Mucosa of descending colon (tissue), 3 donors: ENCODE measurements at regions not wholly inside any gene's neighbourhood (a gene's known extent, or its start where the extent isn't known, plus 50 kb on each side); places are given as distances from the start of the nearest gene placed in this dataset.

Experiments used
- ATAC-seq: fragments of 200-7000 bp; cut with Tn5 transposase; one replicate; pipeline ENCODE4 v1.9.1; 2020; ENCODE audit warnings: mild to moderate bottlenecking, moderate library complexity
- DNase-seq, 3 donors: peaks; one replicate each; pipeline ENCODE4 v3.0.0-alpha.2; 2020
- H3K36me3 ChIP-seq: fragments of 200-600 bp; one replicate; pipeline ENCODE4 v1.8.0; 2021; ENCODE audit warnings: low read depth, mild to moderate bottlenecking
- H3K4me1 ChIP-seq: fragments of 200-600 bp; one replicate; pipeline ENCODE4 v1.8.0; 2021; ENCODE audit warnings: low read depth, mild to moderate bottlenecking
- H3K4me3 ChIP-seq: fragments of 200-600 bp; one replicate; pipeline ENCODE4 v1.8.0; 2021; ENCODE audit warnings: mild to moderate bottlenecking
- H3K9me3 ChIP-seq: fragments of 200-600 bp; one replicate; pipeline ENCODE4 v1.8.0; 2021; ENCODE audit warnings: mild to moderate bottlenecking
- CTCF ChIP-seq: fragments of 200-600 bp; IDR thresholded peaks from one replicate; pipeline ENCODE4 v1.8.0; 2022; ENCODE audit warnings: antibody characterized with exemption, mild to moderate bottlenecking
- intact Hi-C, 2 donors: fragments of 100-400 bp; cut with DNase I in 1 of 2; cut with micrococcal nuclease in 1 of 2; formaldehyde crosslinking; loops; one replicate each; pipeline versions ENCODE4 v1.11.0 to v1.11.1; 2022; cut with DNase I, micrococcal nuclease
- donor health status: DM: no; HTN: no; CAD: no; lungs with moderate emphysema.
- donor health status: DM: no; HTN: no; CAD: no.
- donor health status: DM: no; HTN: yes; CAD: no.

DNA sequence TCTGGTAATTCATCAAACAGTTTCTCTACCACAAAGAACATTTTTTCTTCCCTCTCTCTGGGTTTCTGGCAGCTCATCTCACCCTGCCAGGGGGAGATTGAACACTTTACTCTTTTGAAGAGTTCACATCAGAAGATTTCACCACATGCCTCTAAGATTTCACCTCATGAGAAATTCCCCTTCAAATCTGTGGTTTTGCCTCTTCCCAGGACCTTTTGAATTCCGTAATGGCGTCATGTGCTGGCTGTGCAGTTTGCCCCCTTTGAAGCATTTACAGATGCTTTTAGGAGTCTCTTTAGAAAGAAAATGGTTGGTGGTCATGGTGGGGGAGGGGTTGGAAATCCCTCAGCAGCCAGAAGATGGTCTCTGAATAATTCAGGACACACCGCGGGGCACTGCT lies 486.1 kb downstream of the QKI start:
- intact Hi-C loops, result no loop called here
- no peak for DNase-seq
- H3K36me3 ChIP-seq, result no peaks in the 10 kb centered on the region
- TF ChIP-seq CTCF, result no peak
- ATAC-seq, result no peak
- no peak overlapping the region for H3K4me3 ChIP-seq
- peaks cover 9% of the 10 kb centered on the region for H3K9me3 ChIP-seq
- no peaks in the 10 kb centered on the region for H3K4me1 ChIP-seq

GRCh38 chr6:163897669-163898068 lies 483.2 kb downstream of the QKI start:
- no peak for DNase-seq
- Histone ChIP-seq H3K36me3 (no peaks in the 10 kb centered on the region), H3K4me3 (no peak overlapping the region), H3K4me1 (no peaks in the 10 kb centered on the region), H3K9me3 (peaks cover 5% of the 10 kb centered on the region)
- no peak for ATAC-seq
- intact Hi-C loops, result no loop called here
- TF ChIP-seq CTCF, result no peak

- Histone ChIP-seq H3K4me1 (no peaks in the 10 kb centered on the region), H3K4me3 (no peak overlapping the region), H3K9me3 (peaks cover 5% of the 10 kb centered on the region), H3K36me3 (no peaks in the 10 kb centered on the region)
- ATAC-seq (no peak), DNase-seq (no peak)
- intact Hi-C loops, result no loop called here
- TF ChIP-seq CTCF, result no peak
Observed at GRCh38 chr6:163897030-163897429, 482.5 kb downstream of the QKI start.

GRCh38 chr6:163895162-163895561 lies 480.6 kb downstream of the QKI start:
- no peaks in the 10 kb centered on the region for H3K4me1 ChIP-seq
- intact Hi-C loops, result no loop called here
- ATAC-seq (no peak), DNase-seq (no peak)
- no peak overlapping the region for H3K4me3 ChIP-seq
- no peaks in the 10 kb centered on the region for H3K9me3 ChIP-seq
- TF ChIP-seq CTCF, result no peak
- H3K36me3 ChIP-seq, result no peaks in the 10 kb centered on the region

- no peak for TF ChIP-seq CTCF
- DNase-seq, result no peak
- Histone ChIP-seq H3K9me3 (peaks cover 1% of the 10 kb centered on the region), H3K36me3 (no peaks in the 10 kb centered on the region), H3K4me3 (no peak overlapping the region), H3K4me1 (no peaks in the 10 kb centered on the region)
- ATAC-seq, result no peak
- intact Hi-C loops, result no loop called here
Observed at GRCh38 chr6:163893609-163894189, 479.2 kb downstream of the QKI start.
